Neural cell (in vitro differentiated cells): ENCODE measurements at regions not wholly inside any gene's neighbourhood (a gene's known extent, or its start where the extent isn't known, plus 50 kb on each side); places are given as distances from the start of the nearest gene placed in this dataset.

Source experiments
- EZH2 ChIP-seq: fragments of 200-600, 300-800 bp; shearing (Covaris generic), sonication (generic); IDR thresholded peaks from 2 replicates; pipeline ENCODE4 v1.6.1; 2014; ENCODE audit warnings: antibody characterized with exemption, low read length, borderline replicate concordance, mild to moderate bottlenecking; ENCODE audit not compliant: insufficient read depth, poor library complexity, severe bottlenecking
- TAF1 ChIP-seq: IDR thresholded peaks from 2 replicates; pipeline ENCODE4 v1.6.1; 2012; ENCODE audit warnings: low read depth
- TF ChIP-seq, protein P1 (sequence below): fragments of 450-650 bp; IDR thresholded peaks from 2 replicates; pipeline ENCODE4 v1.5.1; 2014; ENCODE audit warnings: antibody characterized with exemption, mild to moderate bottlenecking, moderate library complexity; ENCODE audit not compliant: poor library complexity, severe bottlenecking

DNA sequence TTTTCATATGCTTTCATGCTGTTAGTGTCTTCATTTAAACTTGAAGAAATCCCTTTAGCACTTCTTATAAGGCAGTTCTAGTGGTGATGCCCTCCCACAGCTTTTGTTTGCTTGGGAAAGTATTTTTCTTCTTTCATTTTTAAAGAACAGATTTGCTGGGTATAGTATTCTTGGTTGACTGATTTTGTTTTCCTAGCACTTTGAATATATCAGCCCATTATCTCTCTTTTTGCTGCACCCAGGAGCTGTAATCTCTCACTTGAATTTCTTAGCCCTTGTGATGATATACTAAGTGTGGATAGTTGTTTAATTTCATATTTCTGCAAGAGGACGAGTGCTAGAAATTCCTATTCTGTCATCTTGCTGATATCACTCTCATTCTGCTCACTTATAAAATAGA lies 283.7 kb downstream of the GPAT3 start:
- TF ChIP-seq, protein P1, sequence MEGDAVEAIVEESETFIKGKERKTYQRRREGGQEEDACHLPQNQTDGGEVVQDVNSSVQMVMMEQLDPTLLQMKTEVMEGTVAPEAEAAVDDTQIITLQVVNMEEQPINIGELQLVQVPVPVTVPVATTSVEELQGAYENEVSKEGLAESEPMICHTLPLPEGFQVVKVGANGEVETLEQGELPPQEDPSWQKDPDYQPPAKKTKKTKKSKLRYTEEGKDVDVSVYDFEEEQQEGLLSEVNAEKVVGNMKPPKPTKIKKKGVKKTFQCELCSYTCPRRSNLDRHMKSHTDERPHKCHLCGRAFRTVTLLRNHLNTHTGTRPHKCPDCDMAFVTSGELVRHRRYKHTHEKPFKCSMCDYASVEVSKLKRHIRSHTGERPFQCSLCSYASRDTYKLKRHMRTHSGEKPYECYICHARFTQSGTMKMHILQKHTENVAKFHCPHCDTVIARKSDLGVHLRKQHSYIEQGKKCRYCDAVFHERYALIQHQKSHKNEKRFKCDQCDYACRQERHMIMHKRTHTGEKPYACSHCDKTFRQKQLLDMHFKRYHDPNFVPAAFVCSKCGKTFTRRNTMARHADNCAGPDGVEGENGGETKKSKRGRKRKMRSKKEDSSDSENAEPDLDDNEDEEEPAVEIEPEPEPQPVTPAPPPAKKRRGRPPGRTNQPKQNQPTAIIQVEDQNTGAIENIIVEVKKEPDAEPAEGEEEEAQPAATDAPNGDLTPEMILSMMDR: no peak
- no peak for TF ChIP-seq TAF1
- no peak for TF ChIP-seq EZH2
